Tibial nerve (tissue), 4 donors: ENCODE measurements at regions not wholly inside any gene's neighbourhood (a gene's known extent, or its start where the extent isn't known, plus 50 kb on each side); places are given as distances from the start of the nearest gene placed in this dataset.
A peak's percentile ranks its signal among the peaks of the same experiment; 100 is the strongest.

ENCODE experiments used
- DNase-seq, 2 donors: peaks; one replicate each; pipeline ENCODE4 v3.0.0-alpha.2; 2019; ENCODE audit warnings: low spot score in 2 of 2
- H3K27ac ChIP-seq, 4 donors: fragments of 200-600 bp; sonication (generic) in 3 of 4; one replicate each; pipeline ENCODE4 v1.5.1; 2017 to 2019; ENCODE audit warnings: mild to moderate bottlenecking in 1 of 4
- H3K27me3 ChIP-seq, 2 donors: fragments of 200-600 bp; sonication (generic) in 1 of 2; one replicate each; pipeline versions ENCODE4 v1.5.1 to v1.6.0; 2017 to 2019
- H3K36me3 ChIP-seq, 3 donors: fragments of 200-600 bp; sonication (generic); one replicate each; pipeline ENCODE4 v1.5.1; 2018 to 2019
- H3K4me1 ChIP-seq, 4 donors: fragments of 200-600 bp; sonication (generic) in 3 of 4; one replicate each; pipeline ENCODE4 v1.5.1; 2017 to 2019
- H3K4me3 ChIP-seq, 4 donors: fragments of 200-600 bp; sonication (generic) in 3 of 4; one replicate each; pipeline ENCODE4 v1.5.1; 2017 to 2019; ENCODE audit warnings: mild to moderate bottlenecking in 1 of 4, moderate library complexity in 1 of 4
- H3K9me3 ChIP-seq, 4 donors: fragments of 200-600 bp; sonication (generic) in 3 of 4; one replicate each; pipeline ENCODE4 v1.5.1; 2017 to 2019
- CTCF ChIP-seq, 5 experiments: fragments of 200-600 bp in 3 of 5; fragments of 450-650 bp in 2 of 5; sonication (generic) in 3 of 5; IDR thresholded peaks; one replicate each; pipeline ENCODE4 v1.5.1; 2016 to 2019; ENCODE audit warnings: antibody characterized with exemption in 5 of 5, mild to moderate bottlenecking in 3 of 5, moderate library complexity in 2 of 5
- EP300 ChIP-seq, 2 donors: sonication (generic); formaldehyde crosslinking; IDR thresholded peaks; one replicate each; pipeline ENCODE4 v1.6.1; 2017; ENCODE audit warnings: antibody characterized with exemption in 2 of 2, mild to moderate bottlenecking in 1 of 2
- POLR2A ChIP-seq, 2 donors: fragments of 450-650 bp; IDR thresholded peaks; one replicate each; pipeline ENCODE4 v1.6.1; 2017; ENCODE audit warnings: antibody characterized with exemption in 2 of 2, mild to moderate bottlenecking in 2 of 2, moderate library complexity in 2 of 2
- WGBS, 2 donors: methylation state at CpG; one replicate each; pipeline ENCODE4 v1.1.5; 2018; 5-methylcytosine and 5-hydroxymethylcytosine counted together

- H3K9me3 ChIP-seq = no peaks in the 10 kb centered on the region
- WGBS, 2 donors = 86% methylated on average over 22 of the region's 22 CpGs
- H3K27ac ChIP-seq = peak overlapping the region in 1 of 4 donors; percentile 23
- no peaks in the 10 kb centered on the region for H3K27me3 ChIP-seq
- H3K36me3 ChIP-seq = no peaks in the 10 kb centered on the region
- peaks cover 0 to 13% (median 3%) of the 10 kb centered on the region in 4 donors for H3K4me1 ChIP-seq
- TF ChIP-seq POLR2A (IDR thresholded peaks at IDR 0.05) = no peak
- TF ChIP-seq EP300 (IDR thresholded peaks at IDR 0.05) = no peak
- TF ChIP-seq CTCF (IDR thresholded peaks at IDR 0.05) = no peak
- DNase-seq = no peak
- no peak overlapping the region for H3K4me3 ChIP-seq
Observed at GRCh38 chr20:50435397-50436051, 74.7 kb upstream of the PTPN1 start.

GRCh38 chr20:50436052-50436656 lies 74.0 kb upstream of the PTPN1 start:
- Histone ChIP-seq H3K36me3 (no peaks in the 10 kb centered on the region), H3K27ac (peak overlapping the region in 1 of 4 donors; percentile 3), H3K9me3 (no peaks in the 10 kb centered on the region), H3K4me3 (no peak overlapping the region), H3K4me1 (peaks cover 0 to 10% (median under 1%) of the 10 kb centered on the region in 4 donors), H3K27me3 (no peaks in the 10 kb centered on the region)
- WGBS, 2 donors = 77 to 81% methylated on average over 6 of the region's 6 CpGs
- no peak for TF ChIP-seq CTCF (IDR thresholded peaks at IDR 0.05)
- no peak for TF ChIP-seq POLR2A (IDR thresholded peaks at IDR 0.05)
- TF ChIP-seq EP300 (IDR thresholded peaks at IDR 0.05) = no peak
- no peak for DNase-seq

- WGBS, 2 donors = 90 to 95% methylated on average over 8 of the region's 8 CpGs
- DNase-seq = no peak
- TF ChIP-seq EP300 (IDR thresholded peaks at IDR 0.05) (no peak), POLR2A (IDR thresholded peaks at IDR 0.05) (no peak), CTCF (IDR thresholded peaks at IDR 0.05) (no peak)
- no peak overlapping the region for H3K27ac ChIP-seq
- no peaks in the 10 kb centered on the region for H3K9me3 ChIP-seq
- no peak overlapping the region for H3K4me3 ChIP-seq
- H3K4me1 ChIP-seq = peaks cover 0 to 8% (median 4%) of the 10 kb centered on the region in 4 donors
- no peaks in the 10 kb centered on the region for H3K36me3 ChIP-seq
- H3K27me3 ChIP-seq = no peaks in the 10 kb centered on the region
Observed at GRCh38 chr20:50436696-50437095, 73.5 kb upstream of the PTPN1 start.

- peak overlapping the region in 1 of 4 donors; percentile 5 for H3K27ac ChIP-seq
- no peaks in the 10 kb centered on the region for H3K27me3 ChIP-seq
- no peak overlapping the region for H3K4me3 ChIP-seq
- H3K9me3 ChIP-seq = no peaks in the 10 kb centered on the region
- TF ChIP-seq CTCF (IDR thresholded peaks at IDR 0.05) (no peak), POLR2A (IDR thresholded peaks at IDR 0.05) (no peak), EP300 (IDR thresholded peaks at IDR 0.05) (no peak)
- peaks cover 0 to 17% (median 8%) of the 10 kb centered on the region in 4 donors for H3K4me1 ChIP-seq
- H3K36me3 ChIP-seq = no peaks in the 10 kb centered on the region
- DNase-seq = no peak
- 77 to 86% methylated on average over 9 of the region's 9 CpGs for WGBS, 2 donors
Observed at GRCh38 chr20:50438986-50439407, 71.2 kb upstream of the PTPN1 start.
